Lower leg skin (tissue), 3 donors: ENCODE measurements at regions not wholly inside any gene's neighbourhood (a gene's known extent, or its start where the extent isn't known, plus 50 kb on each side); places are given as distances from the start of the nearest gene placed in this dataset.

Source experiments
- CTCF ChIP-seq, 3 donors: fragments of 450-650 bp; IDR thresholded peaks; one replicate each; pipeline ENCODE4 v1.5.1; 2016; ENCODE audit warnings: antibody characterized with exemption in 3 of 3, mild to moderate bottlenecking in 3 of 3, moderate library complexity in 2 of 3
- POLR2A ChIP-seq, 2 donors: fragments of 450-650 bp; IDR thresholded peaks; one replicate each; pipeline ENCODE4 v1.6.1; 2016 to 2017; ENCODE audit warnings: antibody characterized with exemption in 2 of 2, mild to moderate bottlenecking in 1 of 2, moderate library complexity in 1 of 2

GRCh38 chr3:22908989-22909507 lies 294.1 kb upstream of the UBE2E2 start:
- no peak for TF ChIP-seq POLR2A (IDR thresholded peaks at IDR 0.05)
- no peak for TF ChIP-seq CTCF (IDR thresholded peaks at IDR 0.05)
